ENCODE measurements at regions not wholly inside any gene's neighbourhood (a gene's known extent, or its start where the extent isn't known, plus 50 kb on each side); places are given as distances from the start of the nearest gene placed in this dataset.

DNA sequence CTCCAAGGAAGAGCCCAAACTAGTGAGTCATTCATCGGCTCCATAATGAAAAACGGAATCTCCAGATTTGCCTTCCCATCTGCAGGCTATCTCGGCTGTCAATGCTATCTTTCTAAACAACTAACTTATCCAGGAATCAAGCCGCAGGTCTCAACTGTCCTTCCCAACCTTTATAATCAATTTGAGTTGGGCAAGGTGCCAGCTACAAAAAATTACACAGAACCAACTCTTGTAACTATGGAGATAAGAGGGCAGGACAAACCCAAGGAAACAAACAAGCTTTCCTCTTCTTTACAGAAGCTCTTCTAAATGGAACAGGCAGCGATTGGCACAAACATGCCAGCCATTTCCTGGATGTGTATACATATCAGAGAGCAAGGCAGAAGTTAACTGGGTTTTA is 61.2 kb upstream of the RAI2 start:
- no peak overlapping the region for H3K27ac Mint-ChIP-seq
- TF ChIP-seq, protein P1, sequence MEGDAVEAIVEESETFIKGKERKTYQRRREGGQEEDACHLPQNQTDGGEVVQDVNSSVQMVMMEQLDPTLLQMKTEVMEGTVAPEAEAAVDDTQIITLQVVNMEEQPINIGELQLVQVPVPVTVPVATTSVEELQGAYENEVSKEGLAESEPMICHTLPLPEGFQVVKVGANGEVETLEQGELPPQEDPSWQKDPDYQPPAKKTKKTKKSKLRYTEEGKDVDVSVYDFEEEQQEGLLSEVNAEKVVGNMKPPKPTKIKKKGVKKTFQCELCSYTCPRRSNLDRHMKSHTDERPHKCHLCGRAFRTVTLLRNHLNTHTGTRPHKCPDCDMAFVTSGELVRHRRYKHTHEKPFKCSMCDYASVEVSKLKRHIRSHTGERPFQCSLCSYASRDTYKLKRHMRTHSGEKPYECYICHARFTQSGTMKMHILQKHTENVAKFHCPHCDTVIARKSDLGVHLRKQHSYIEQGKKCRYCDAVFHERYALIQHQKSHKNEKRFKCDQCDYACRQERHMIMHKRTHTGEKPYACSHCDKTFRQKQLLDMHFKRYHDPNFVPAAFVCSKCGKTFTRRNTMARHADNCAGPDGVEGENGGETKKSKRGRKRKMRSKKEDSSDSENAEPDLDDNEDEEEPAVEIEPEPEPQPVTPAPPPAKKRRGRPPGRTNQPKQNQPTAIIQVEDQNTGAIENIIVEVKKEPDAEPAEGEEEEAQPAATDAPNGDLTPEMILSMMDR (IDR thresholded peaks at IDR 0.05; ENCODE audit: unreplicated experiment): no peak
- H3K4me1 Mint-ChIP-seq: peaks cover 6% of the 10 kb centered on the region
- H3K36me3 Mint-ChIP-seq: no peaks in the 10 kb centered on the region
- H3K4me3 Mint-ChIP-seq: no peak overlapping the region
- no peak for DNase-seq (ENCODE audit: low spot score in 2 of 2, unreplicated experiment in 2 of 2)
- peaks cover 41% of the 10 kb centered on the region for H3K9me3 Mint-ChIP-seq
- H3K27me3 Mint-ChIP-seq (ENCODE audit: low read depth): no peaks in the 10 kb centered on the region

DNA sequence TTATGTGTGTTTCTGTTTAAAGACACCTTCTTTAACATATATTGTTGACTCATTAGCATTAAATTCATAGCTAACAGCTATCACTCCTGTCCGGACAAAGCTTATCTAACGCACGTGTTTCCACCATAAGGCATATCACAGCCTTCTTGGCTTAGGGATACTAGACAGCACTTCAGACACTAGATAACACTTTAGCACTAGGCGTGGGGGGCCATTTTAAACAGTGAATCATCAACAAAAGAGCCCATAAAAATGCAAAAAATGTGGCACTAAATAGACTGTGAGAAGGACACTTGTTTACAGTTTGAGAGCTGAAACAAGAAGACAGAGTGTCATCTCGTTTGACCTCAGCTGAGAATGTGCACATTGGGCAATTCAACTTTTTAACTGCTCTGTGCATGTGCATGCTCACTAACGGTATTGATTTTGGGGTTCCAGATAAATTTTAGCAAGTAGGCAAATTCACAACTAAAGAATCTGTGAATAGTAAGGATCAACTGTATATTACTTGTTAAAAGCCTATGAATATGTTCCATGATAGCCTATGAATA is 58.9 kb upstream of the RAI2 start:
- Mint-ChIP-seq H3K27ac (no peak overlapping the region), H3K4me1 (peaks cover 6% of the 10 kb centered on the region), H3K27me3 (ENCODE audit: low read depth) (no peaks in the 10 kb centered on the region), H3K4me3 (no peak overlapping the region), H3K36me3 (no peaks in the 10 kb centered on the region), H3K9me3 (peaks cover 30% of the 10 kb centered on the region)
- TF ChIP-seq, protein P1 (IDR thresholded peaks at IDR 0.05; ENCODE audit: unreplicated experiment): no peak
- no peak for DNase-seq (ENCODE audit: low spot score in 2 of 2, unreplicated experiment in 2 of 2)

DNA sequence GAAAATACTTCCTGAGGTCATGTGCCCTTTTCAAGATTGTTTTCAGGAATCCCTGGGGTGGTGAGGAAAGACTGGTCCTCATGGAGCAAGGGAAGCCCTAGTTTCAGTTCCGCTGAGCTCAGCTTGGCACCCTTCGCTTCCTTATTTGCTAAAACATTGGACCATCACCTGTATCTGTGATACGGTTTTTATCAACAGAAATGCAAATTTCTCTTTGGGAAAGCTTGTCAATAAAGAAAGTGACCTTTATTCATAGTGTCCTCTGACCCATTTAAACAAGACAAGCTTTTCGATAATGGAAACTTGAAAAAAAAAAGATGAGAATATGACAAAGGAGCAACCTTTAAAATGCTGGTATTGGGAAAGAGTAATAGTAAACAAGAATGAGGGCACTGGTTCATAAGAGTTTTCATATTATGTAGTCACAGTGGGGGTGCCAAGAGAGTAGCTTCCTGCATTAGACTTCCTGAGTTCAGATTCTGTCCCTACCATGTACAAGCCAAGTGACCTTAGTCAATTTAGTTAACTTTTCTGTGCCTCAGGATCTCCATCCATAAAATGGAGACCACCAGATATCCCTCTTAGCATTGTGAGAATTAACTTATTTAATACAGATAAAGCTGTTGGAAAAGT is 57.0 kb upstream of the RAI2 start:
- peaks cover 6% of the 10 kb centered on the region for H3K4me1 Mint-ChIP-seq
- peaks cover 23% of the 10 kb centered on the region for H3K9me3 Mint-ChIP-seq

DNA sequence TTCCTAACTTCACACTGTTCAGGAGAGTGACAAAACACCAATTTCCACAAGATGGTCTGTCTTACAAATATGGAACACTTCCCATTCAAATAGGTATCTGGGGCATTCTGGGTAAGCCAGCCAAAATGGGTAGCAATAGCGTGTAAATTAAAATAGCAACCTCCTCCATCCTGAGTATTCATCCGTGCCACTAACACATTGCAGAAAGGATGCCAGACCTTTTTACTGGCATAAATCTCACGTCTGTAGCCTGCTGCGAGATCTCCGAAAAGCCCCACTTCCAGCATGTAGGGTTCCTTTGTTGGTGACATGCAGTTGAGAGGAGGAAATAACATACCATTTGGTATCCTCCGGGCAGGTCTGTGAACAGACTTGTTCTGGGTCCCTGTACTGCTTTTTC is 52.7 kb upstream of the RAI2 start:
- H3K4me1 Mint-ChIP-seq: no peaks in the 10 kb centered on the region
- no peaks in the 10 kb centered on the region for H3K36me3 Mint-ChIP-seq
- TF ChIP-seq, protein P1 (IDR thresholded peaks at IDR 0.05; ENCODE audit: unreplicated experiment): no peak
- peaks cover 54% of the 10 kb centered on the region for H3K9me3 Mint-ChIP-seq
- H3K27me3 Mint-ChIP-seq (ENCODE audit: low read depth): no peaks in the 10 kb centered on the region
- H3K27ac Mint-ChIP-seq: no peak overlapping the region
- DNase-seq (ENCODE audit: low spot score in 2 of 2, unreplicated experiment in 2 of 2): no peak
- no peak overlapping the region for H3K4me3 Mint-ChIP-seq

More for the DNA sequence above, 57.0 kb upstream of the RAI2 start:
- DNase-seq (ENCODE audit: low spot score in 2 of 2, unreplicated experiment in 2 of 2): no peak
- TF ChIP-seq, protein P1 (IDR thresholded peaks at IDR 0.05; ENCODE audit: unreplicated experiment): no peak
- no peaks in the 10 kb centered on the region for H3K36me3 Mint-ChIP-seq
- H3K27me3 Mint-ChIP-seq (ENCODE audit: low read depth): no peaks in the 10 kb centered on the region
- no peak overlapping the region for H3K4me3 Mint-ChIP-seq
- H3K27ac Mint-ChIP-seq: no peak overlapping the region
